HG03175 (cell line): ENCODE measurements at regions not wholly inside any gene's neighbourhood (a gene's known extent, or its start where the extent isn't known, plus 50 kb on each side); places are given as distances from the start of the nearest gene placed in this dataset.
"Not testable (repeated sequence)": the region's sequence is repeated elsewhere in the genome, so short reads cannot be mapped to it uniquely, and the experiment has no call there.

Source experiments
- ATAC-seq: cut with Tn5 transposase; IDR thresholded peaks from one replicate; pipeline ENCODE4 v1.9.1; 2021; ENCODE audit warnings: mild to moderate bottlenecking, moderate library complexity; ENCODE audit not compliant: unreplicated experiment

DNA sequence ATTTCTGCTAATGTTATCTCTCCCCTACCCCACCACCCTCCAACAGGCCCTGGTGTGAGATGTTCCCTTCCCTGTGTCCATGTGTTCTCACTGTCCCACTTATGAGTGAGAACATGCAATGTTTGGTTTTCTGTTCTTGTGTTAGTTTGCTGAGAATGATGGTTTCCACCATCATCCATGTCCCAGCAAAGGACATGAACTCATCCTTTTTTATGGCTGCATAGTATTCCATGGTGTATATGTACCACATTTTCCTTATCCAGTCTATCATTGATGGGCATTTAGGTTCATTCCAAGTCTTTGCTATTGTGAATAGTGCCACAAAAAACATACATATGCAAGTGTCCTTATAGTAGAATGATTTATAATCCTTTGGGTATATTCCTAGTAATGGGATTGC, 104.5 kb downstream of the ZNF33B start:
- not testable (repeated sequence) for ATAC-seq

DNA sequence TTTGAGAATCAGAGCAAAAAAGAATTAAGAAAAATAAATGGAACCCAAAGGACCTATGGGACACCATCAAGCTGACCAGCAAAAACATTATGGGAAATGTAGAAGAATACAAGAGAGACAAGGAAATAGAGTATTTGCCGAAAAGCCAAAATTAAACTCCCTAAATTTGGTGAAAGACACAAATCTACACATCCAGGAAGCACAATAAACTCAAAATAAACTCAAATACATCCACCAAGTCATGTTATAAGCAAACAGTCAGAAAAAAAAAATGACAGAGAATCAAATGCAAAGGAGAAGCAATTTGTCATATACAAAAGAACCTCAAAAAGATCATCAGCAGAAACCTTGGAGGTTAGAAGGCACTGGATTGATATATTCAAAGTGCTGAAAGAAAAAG, 105.4 kb downstream of the ZNF33B start:
- no peak for ATAC-seq

DNA sequence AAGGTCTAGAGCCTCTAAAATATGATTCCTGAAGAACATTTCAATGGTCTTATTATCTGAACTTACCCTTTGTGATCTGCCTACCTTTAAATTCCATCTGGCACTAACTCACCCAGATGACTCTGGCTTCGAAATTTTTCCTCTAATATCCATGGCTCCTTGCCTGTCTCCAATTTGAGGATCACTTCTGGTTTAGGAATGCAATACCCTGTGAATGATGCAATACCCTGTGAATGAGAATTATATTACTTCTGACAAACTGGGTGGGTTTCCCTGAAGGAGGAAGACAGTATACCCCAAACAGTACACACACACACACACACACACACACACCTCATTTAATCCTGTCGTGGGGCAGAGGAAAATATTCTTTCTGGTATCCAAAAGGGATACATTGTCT, 115.3 kb downstream of the ZNF33B start:
- ATAC-seq = no peak

DNA sequence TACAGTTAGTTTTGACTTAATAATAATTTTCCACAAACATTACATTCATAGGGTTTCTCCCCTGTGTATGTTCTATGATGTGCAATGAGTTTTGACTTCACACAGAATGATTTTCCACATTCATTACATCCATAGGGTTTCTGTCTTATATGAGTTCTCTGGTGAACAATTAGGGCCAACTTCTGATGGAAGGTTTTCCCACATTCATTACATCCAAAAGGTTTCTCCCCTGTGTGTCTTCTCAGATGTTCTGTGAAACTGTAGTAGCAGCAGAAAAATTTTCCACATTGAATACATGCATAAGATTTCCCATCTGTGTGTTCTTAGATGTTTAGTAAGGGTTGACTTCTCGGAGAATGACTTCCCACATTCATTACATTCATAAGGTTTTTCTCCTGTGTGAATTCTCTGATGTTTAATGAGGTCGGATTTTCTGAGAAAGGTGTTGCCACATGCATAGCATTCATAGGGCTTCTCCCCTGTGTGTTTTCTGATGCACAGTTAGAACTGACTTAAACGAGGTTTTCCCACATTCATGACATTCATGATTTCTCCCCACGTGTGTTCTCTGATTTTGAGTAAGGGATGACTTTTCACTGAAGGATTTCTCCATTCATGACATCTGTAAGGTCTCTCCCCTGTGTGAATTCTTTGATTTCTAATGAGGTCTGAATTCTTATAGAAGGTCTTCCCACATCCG, 118.5 kb downstream of the ZNF33B start:
- ATAC-seq = no peak

DNA sequence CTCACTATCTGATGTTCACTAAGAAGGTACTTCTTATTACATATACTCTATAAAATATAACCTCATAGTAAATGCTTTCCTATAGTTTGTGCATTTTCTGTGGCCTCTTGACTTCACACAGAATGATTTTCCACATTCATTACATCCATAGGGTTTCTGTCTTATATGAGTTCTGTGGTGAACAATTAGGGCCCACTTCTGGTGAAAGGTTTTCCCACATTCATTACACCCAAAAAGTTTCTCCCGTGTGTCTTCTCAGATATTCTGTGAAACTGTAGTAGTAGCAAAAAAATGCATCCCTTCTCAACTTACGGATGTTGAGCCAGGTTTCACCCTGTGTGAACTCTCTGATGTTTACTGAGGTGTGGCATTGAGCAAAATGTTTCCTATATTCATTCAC, 119.3 kb downstream of the ZNF33B start:
- ATAC-seq = no peak

DNA sequence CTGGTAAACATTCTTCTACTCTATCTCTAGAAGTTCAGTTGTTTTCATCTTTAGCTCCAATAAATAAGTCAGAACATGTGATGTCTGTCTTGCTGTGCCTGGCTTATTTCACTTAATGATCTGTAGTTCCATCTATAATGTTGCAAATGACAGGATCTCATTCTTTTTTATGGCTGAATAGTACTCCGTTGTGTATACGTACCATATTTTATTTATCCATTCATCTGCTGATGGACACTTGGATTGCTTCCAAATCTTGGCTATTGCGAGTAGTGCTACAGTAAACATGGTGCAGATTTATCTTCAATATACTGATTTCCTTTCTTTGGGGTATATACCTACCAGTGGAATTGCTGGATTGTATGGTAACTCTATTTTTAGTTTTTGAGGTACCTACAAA, 124.4 kb downstream of the ZNF33B start:
- no peak for ATAC-seq

DNA sequence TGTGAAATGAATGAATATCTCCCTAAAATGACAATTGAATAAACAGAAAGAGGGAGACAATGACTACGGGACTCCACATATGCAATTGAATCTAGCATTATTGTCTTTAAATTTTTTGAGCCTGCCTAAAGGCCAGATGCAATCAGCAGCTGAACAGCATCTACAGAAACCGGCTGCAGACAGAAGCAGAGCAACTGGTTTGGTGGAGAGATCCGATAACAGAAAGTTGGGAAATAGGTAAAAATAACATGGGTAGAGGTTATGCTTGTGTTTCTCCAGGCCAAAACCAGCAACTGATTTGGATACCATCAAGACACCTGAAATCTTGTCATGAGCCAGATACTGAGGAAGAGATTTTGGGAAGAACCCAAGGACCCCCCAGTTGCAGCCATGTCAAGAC, 146.6 kb downstream of the ZNF33B start:
- ATAC-seq = no peak

DNA sequence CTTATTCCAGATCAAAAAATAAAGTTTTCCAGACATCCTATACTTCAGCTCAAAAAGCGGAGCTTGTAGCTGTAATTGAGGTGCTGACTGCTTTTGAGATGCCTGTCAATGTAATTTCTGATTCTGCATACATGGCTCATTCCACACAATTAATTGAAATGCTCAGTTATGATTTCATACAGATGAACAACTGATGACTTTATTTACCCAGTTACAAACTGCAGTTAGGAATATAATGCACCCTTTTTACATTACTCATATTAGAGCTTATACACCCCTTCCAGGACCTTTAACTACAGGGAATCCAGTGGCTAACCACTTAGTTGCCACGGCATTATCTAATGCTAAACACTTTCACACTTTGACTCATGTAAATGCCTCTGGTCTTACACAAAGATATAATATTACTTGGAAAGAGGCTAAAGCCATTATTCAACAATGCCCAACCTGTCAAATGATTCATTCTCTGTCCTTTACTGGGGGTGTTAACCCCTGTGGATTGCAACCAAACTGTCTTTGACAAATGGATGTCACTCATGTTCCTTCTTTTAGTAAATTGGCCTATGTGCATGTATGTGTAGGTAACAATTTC, 147.3 kb downstream of the ZNF33B start:
- no peak for ATAC-seq

DNA sequence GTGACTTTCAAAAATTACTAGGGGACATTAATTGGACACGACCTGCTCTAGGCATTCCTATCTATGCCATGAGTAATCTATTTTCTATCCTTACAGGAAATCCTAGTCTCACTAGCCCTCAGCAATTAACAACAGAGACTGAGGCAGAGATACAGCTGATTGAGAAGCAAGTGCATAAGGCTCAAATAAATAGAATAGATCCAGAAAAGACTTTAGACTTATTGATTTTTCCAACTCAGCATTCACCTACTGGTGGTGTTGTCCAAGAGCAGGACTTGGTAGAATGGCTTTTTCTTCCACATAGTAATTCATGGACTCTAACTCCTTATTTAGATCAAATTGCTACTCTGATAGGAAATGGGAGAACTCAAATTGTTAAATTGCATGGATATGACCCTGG, 148.0 kb downstream of the ZNF33B start:
- no peak for ATAC-seq

DNA sequence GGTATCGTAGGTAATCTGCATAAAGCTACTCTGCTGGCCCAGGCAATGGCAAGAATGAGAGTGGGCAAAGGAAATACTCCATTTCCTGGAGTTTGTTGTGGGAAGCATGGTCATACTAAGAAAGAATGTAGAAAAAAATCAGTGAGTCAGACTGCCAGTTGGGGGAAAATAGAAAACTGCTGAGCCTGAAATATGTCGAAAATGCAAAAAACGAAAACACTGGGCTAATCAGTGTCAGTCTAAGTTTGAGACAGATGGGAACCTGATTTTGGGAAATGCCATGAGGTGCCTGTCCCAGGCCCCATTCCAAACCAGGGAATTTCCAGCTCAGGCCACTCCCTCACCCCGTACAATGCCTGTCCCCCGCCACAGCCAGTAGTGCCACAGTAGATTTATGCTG, 150.0 kb downstream of the ZNF33B start:
- ATAC-seq = no peak

DNA sequence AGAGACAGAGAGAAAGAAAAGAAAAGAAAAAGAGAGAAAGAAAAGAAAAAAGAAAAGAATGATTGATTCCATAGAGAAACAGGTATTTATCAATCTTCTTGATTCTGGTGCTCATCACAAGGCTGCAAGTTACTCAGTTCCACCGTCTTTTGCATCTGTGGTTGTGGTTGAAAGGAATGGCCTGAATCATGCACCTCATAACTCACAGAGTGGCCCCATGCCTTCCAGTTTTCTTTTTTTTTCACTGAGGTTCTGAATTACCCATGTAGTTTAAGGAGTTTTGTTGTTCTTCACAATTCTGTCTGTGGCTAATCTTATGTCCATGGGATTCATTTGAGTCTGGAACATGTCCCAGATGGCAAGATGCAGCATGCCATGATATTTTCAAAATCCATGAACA, 156.0 kb downstream of the ZNF33B start:
- no peak for ATAC-seq

DNA sequence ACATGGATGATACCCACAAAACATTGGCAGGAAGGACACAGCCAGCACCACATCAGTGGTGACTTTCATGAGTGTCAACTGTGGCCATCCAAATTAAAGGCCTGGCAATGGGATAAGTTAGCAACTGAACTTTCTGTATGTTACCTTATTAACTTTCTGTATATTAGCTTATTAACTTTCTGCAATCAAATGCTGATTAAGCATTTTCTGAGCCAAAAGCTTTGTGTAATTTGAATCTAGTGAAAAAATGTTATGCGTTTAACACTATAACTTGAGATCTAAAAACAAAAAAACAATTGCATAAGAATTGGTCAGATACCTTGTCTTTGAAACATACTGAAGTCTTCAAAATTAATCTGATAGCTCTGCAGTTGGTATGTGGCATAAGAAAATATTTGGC, 159.3 kb downstream of the ZNF33B start:
- ATAC-seq = no peak

DNA sequence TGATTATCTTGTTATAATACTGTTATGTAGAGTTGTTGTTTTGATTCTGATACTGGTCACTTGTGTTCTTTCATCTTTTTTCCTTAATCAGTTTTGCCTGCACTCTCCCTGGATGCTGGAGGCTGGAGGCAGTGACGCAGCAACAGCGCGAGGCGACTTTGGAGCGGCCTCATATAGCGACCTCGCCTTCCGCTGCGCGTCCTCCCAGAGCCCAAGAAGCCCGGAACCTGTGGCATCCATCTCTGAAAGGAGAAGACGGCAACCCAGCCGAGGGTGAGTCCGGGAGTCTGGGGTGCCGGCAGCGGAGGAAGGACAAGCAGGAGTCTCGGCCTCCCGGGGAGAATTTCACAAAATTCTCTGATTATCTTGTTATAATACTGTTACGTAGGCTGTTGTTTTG, 161.2 kb downstream of the ZNF33B start:
- ATAC-seq = no peak

DNA sequence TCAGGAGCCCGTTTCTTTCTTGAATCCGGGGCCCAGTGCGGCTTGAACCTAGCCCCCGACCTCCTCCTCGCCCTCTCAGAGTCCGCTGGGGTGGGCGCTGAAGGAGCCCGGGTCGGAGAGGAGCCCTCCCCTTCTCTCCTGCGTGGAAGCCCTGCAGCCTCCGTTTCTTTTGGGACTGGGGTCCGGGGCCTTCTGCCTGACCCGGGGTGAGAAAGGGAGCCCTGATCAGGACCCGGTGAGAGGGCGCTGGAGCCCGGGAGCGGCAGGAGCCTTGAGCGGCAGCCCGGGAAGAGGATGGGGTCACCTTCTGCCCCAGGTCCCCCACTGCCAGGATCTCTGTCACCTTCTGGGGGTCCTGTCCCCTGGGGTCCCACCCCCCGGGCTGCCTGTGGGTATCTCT, 162.3 kb downstream of the ZNF33B start:
- ATAC-seq = no peak

DNA sequence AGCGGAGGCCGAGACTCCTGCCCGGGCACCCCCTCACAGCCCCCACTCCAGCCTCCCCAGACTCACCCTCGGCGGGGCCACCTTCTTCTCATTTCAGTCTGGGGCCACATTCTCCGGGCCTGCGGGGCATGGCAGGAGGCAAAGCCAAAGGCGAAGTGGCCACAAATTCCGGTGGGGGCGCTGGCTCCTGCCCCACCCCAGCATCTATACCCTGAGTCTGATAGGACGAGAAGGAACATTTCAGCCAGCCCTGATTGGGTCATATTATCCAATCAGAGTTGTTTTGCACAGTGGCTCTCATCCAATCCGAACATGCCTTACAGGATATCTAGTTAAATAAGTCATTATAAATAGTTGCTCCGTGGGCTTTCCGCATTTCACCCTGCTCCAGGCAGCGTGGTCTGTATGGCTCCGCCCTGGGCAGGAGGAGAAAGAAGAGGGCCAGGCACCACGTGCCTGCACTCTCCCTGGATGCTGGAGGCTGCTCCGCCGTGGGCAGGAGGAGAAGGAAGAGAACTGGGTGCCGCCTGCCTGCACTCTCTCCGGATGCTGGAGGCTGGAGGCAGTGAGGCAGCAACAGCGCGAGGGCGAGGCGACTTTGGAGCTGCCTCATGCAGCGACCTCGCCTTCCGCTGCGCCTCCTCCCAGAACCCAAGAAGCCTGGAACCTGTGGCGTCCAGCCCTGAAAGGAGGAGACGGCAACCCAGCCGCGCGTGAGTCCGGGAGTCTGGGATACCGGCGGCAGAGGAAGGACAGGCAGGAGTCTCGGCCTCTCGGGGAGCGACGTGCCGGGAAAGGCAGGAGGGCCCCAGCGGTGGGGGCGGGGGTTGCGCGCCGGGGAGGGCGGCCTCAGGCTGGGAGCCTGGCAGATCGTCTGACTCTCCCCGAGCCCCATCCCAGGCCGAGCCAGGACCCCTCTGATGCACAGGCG, 162.9 kb downstream of the ZNF33B start:
- no peak for ATAC-seq

DNA sequence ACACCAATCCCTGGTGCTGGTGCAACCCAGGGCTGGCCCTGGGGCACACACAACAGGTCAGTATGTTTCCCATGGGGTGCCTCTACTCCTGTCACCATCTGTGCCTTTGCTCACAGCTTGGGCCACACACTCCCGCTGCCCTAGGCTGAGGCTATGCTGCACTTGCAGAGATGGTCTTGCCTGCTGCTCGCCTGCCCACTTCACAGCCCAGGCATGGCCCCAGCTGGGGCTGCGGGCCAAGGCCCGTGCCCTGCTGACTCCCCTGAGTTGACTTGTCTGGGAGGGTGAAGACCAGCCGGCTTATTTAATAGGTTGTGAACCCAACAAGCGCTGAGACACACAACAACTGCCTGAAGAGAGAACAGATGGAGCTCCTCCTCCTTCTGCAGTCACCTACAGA, 184.1 kb downstream of the ZNF33B start:
- no peak for ATAC-seq

DNA sequence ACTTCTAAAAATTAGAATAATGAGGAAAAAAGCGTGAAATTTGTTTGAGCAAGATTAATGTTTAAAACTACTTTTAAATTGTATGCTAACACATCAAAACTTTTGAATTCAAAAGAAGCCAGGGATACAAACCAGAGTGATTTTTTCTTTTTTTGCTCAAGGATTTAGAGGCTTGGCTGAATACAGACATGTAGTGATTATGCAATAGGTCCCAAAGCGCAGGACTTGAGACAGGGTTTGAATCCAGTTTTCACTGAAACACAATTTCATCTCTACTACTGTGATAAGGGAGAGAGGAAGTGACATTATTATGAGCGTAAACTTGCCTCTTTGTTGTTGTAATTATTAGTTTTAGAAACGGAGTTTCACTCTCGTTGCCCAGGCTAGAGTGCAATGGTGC, 207.3 kb downstream of the ZNF33B start:
- ATAC-seq = no peak

DNA sequence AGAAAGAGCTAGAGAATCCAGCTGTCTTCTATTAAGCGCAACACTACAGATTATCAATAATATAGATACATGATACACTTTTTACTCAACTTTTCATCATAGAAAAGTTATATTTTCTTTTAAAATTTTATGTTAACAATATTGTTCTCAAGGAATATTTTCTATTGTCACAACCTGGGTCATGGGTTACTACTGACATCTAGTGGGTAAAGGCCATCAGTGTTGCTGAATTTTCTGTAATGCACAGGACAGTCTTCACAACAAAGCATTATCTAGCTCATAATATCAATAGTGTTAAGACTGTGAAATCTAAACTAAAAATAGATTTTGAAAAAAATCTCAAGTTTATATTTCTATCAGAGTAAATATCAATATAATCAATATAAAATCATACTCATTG, 209.8 kb downstream of the ZNF33B start:
- no peak for ATAC-seq

DNA sequence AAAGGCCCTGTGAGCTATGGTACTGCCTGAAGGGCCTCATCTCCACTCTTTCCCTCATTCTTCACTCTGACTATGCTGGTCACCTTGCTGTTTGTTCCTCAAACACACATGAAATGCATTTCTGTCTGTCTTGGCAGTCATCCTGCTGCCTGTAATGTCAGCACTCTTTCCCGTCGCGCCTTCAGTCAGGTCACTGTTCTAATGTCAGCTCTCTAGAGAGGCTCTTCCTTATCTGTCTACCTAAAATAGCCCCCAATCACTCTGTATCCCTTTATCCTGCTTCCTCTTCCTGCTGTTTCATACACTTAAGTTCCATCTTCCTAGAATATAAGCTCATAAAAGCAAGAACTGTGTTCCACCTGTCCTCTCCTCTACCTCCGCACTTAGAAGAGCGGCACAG, 215.5 kb downstream of the ZNF33B start:
- ATAC-seq = no peak

DNA sequence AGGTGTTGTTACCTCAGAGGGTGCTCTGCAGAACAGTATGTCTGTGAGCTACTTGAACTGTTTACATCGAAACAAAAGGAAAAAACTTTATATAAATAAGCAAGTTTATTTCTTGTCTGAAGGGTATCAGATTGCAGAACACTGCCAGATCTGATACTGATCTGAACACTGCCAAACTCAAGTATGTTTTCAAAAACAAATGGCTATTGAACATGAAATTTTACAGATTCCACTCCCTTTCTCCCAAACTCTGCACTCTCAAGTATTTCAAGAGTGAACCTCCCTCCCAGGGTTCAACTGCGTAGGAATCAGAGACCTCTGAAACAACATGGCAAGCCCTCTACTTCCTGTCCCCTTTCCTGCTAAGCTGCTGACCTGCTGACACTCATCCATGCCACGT, 216.6 kb downstream of the ZNF33B start:
- ATAC-seq = no peak

DNA sequence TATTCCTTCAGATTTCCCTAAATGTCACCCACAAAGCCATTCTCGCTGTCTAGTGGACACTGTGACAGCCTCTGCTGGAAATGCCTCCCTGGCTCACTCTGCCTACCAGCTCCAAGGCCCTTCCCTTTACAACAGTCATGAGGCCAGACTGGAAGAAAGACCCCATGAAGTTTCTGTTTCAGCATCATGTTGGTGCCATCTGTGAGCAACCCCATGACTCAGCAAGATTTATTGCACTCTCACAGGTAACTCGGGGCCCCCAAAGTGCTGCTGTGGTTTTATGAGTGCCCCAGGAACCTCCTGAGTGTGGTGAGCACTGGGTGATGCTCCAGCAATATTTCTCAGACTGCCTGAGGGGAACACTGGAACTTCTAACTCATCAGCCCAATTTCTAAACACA, 218.6 kb downstream of the ZNF33B start:
- no peak for ATAC-seq

DNA sequence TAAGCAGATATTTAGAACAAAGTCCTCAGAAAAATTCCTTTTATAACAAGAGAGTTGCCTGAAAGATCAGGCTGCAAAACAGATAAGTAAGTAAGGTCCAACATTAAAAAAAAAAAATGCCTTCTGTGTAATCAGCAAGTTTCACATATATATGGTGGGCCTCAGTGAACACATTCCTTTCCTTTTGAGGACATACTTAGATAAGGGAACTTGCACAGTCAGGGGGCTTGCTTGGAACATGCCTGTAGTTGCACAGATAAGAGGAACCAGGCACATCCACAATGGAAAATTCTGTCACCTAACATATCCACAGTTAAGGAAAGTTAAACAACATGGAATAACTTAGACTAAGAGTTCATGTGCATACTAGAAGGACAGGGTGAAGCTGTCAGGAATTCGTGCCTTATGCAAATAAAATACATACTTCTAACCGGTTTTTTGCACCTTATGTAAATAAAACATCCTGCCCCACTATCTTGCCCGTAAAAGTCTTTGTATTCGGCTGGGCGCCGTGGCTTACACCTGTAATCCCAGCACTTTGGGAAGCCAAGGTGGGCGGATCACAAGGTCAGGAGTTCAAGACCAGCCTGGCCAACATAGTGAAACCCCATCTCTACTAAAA, 257.3 kb downstream of the ZNF33B start:
- ATAC-seq = no peak
